ENCODE measurements at regions not wholly inside any gene's neighbourhood (a gene's known extent, or its start where the extent isn't known, plus 50 kb on each side); places are given as distances from the start of the nearest gene placed in this dataset.

GRCh38 chr2:37829202-37829601, 95.9 kb upstream of the RMDN2 start:
- no peak overlapping the region for H3K27ac Mint-ChIP-seq
- H3K36me3 Mint-ChIP-seq = no peaks in the 10 kb centered on the region
- H3K9me3 Mint-ChIP-seq = no peaks in the 10 kb centered on the region
- no peak for ATAC-seq
- no peak overlapping the region for H3K4me3 Mint-ChIP-seq
- H3K4me1 Mint-ChIP-seq = peaks cover 6% of the 10 kb centered on the region
- H3K27me3 Mint-ChIP-seq = no peaks in the 10 kb centered on the region

GRCh38 chr2:37829616-37830395, 95.3 kb upstream of the RMDN2 start:
- peak; percentile 18 for ATAC-seq
- Mint-ChIP-seq H3K27me3 (no peaks in the 10 kb centered on the region), H3K4me3 (no peak overlapping the region), H3K36me3 (no peaks in the 10 kb centered on the region), H3K9me3 (no peaks in the 10 kb centered on the region), H3K4me1 (peaks cover 6% of the 10 kb centered on the region), H3K27ac (no peak overlapping the region)

GRCh38 chr2:37830636-37831035, 94.5 kb upstream of the RMDN2 start:
- Mint-ChIP-seq H3K27me3 (no peaks in the 10 kb centered on the region), H3K4me1 (peaks cover 6% of the 10 kb centered on the region), H3K9me3 (no peaks in the 10 kb centered on the region), H3K27ac (no peak overlapping the region), H3K36me3 (no peaks in the 10 kb centered on the region), H3K4me3 (no peak overlapping the region)
- no peak for ATAC-seq

GRCh38 chr2:37831081-37831780, 93.9 kb upstream of the RMDN2 start:
- H3K4me1 Mint-ChIP-seq = peaks cover 6% of the 10 kb centered on the region
- no peak overlapping the region for H3K4me3 Mint-ChIP-seq
- H3K27me3 Mint-ChIP-seq = no peaks in the 10 kb centered on the region
- H3K9me3 Mint-ChIP-seq = no peaks in the 10 kb centered on the region
- no peaks in the 10 kb centered on the region for H3K36me3 Mint-ChIP-seq
- no peak for ATAC-seq
- no peak overlapping the region for H3K27ac Mint-ChIP-seq

GRCh38 chr2:37832590-37833197, 92.4 kb upstream of the RMDN2 start:
- peaks cover 6% of the 10 kb centered on the region for H3K4me1 Mint-ChIP-seq
- H3K9me3 Mint-ChIP-seq = no peaks in the 10 kb centered on the region
- no peaks in the 10 kb centered on the region for H3K27me3 Mint-ChIP-seq
- H3K27ac Mint-ChIP-seq = no peak overlapping the region
- no peaks in the 10 kb centered on the region for H3K36me3 Mint-ChIP-seq
- peak; percentile 85 for ATAC-seq
- no peak overlapping the region for H3K4me3 Mint-ChIP-seq

GRCh38 chr2:37833423-37833822, 91.7 kb upstream of the RMDN2 start:
- Mint-ChIP-seq H3K4me1 (peaks cover 6% of the 10 kb centered on the region), H3K36me3 (no peaks in the 10 kb centered on the region), H3K27me3 (no peaks in the 10 kb centered on the region), H3K27ac (no peak overlapping the region), H3K9me3 (no peaks in the 10 kb centered on the region), H3K4me3 (no peak overlapping the region)
- no peak for ATAC-seq

DNA sequence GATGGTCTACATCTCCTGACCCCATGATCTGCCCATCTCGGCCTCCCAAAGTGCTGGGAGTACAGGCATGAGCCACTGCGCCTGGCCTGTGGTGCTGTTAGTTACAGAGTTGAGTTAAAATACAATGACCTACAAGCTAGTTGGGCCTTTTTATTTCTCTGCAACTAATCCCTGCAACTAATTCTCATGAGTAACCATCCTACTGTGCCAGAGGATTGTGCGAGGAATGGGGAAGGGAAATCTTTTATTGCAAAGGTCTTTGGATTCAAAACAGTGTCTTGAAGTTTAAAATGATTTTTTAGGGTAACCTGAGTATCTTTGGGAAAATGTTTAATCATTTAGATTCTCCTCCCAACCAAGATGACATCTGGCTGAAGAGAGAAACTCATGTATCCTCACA, 88.8 kb upstream of the RMDN2 start:
- no peak for ATAC-seq
- Mint-ChIP-seq H3K27ac (no peak overlapping the region), H3K4me3 (no peak overlapping the region), H3K27me3 (no peaks in the 10 kb centered on the region), H3K4me1 (peaks cover 6% of the 10 kb centered on the region), H3K36me3 (no peaks in the 10 kb centered on the region), H3K9me3 (no peaks in the 10 kb centered on the region)

- Mint-ChIP-seq H3K9me3 (no peaks in the 10 kb centered on the region), H3K36me3 (no peaks in the 10 kb centered on the region), H3K27ac (no peak overlapping the region), H3K27me3 (no peaks in the 10 kb centered on the region), H3K4me1 (peaks cover 6% of the 10 kb centered on the region), H3K4me3 (no peak overlapping the region)
- ATAC-seq = no peak
Measured at GRCh38 chr2:37836711-37837110, 88.4 kb upstream of the RMDN2 start.

GRCh38 chr2:37837628-37838328, 87.3 kb upstream of the RMDN2 start:
- H3K4me1 Mint-ChIP-seq = peaks cover under 1% of the 10 kb centered on the region
- no peak for ATAC-seq
- H3K27ac Mint-ChIP-seq = no peak overlapping the region
- no peaks in the 10 kb centered on the region for H3K36me3 Mint-ChIP-seq
- no peaks in the 10 kb centered on the region for H3K9me3 Mint-ChIP-seq
- H3K4me3 Mint-ChIP-seq = no peak overlapping the region
- no peaks in the 10 kb centered on the region for H3K27me3 Mint-ChIP-seq

DNA sequence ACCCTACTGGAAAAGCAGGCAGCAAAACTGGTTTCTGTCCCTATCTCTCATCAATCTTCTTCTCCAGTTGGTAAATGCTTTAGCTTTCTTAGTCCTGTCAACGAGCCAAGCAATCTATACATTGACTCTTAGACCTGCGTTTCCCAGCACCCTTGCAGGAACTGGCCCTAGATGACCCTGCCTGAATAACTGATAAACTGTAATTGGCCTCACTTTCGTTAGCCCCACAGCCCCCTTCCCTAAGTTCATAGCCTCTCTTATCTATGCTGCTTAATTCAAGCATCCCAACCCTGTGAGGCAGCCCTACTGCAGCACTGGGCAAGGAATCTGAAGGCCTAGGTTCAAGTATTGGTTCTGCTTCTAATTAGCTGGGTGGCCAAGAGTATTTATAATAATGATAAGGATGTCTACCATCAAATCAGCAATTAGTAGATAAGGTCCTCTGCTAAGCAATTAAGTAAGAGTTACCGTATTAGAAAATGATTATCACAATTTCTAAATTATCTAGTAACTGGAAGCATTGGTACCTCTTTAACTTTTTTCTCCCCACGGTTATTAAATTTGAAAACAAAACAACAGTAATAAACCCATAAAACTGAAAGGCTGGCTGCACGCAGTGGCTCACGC, 86.4 kb upstream of the RMDN2 start:
- Mint-ChIP-seq H3K4me3 (no peak overlapping the region), H3K4me1 (no peaks in the 10 kb centered on the region), H3K27ac (no peak overlapping the region), H3K9me3 (no peaks in the 10 kb centered on the region), H3K27me3 (no peaks in the 10 kb centered on the region), H3K36me3 (no peaks in the 10 kb centered on the region)
- no peak for ATAC-seq

DNA sequence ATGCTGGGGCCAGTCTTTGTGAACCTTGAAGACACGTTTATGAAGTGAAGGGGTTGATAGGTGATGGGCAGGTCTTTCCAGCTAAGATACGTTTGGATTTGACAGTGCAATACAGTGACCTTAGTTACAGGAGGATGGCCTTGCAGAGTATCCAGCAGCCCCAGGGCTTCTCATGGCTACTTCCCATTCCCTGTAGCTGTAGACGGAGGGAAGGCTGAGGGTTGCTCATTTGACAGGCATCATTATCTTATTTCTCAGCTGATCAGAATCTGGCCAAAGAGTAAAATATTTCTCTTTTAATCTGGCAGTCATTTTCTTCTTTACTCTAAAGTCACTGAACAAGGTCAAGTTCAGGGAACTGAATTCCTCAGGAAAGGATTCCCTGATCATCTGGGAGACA, 85.1 kb upstream of the RMDN2 start:
- H3K27me3 Mint-ChIP-seq = peaks cover 4% of the 10 kb centered on the region
- no peaks in the 10 kb centered on the region for H3K9me3 Mint-ChIP-seq
- H3K36me3 Mint-ChIP-seq = no peaks in the 10 kb centered on the region
- no peaks in the 10 kb centered on the region for H3K4me1 Mint-ChIP-seq
- no peak for ATAC-seq
- H3K27ac Mint-ChIP-seq = no peak overlapping the region
- no peak overlapping the region for H3K4me3 Mint-ChIP-seq

- no peaks in the 10 kb centered on the region for H3K4me1 Mint-ChIP-seq
- H3K9me3 Mint-ChIP-seq = no peaks in the 10 kb centered on the region
- ATAC-seq = no peak
- H3K27me3 Mint-ChIP-seq = peaks cover 8% of the 10 kb centered on the region
- no peaks in the 10 kb centered on the region for H3K36me3 Mint-ChIP-seq
- no peak overlapping the region for H3K27ac Mint-ChIP-seq
- H3K4me3 Mint-ChIP-seq = no peak overlapping the region
Measured at GRCh38 chr2:37842732-37843440, 82.2 kb upstream of the RMDN2 start.

DNA sequence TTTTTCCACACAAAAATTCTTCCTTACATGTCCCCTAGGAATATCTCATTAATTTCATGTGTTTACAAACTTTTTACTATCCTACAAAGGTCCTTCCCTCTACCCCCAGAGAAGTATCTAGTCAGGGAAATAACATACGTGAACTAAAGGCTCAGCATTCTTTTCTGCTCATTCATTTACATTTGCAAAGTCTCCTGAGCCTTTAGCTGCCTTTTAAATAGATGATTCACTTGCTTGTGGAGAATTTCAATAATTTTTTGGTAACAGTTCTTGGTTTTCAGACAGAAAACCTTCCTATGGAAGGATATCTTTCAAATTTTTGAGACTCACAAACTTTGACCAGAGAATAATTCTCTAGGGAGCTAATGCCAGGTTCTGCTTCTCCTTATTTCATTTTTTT, 81.5 kb upstream of the RMDN2 start:
- H3K9me3 Mint-ChIP-seq = no peaks in the 10 kb centered on the region
- no peak overlapping the region for H3K4me3 Mint-ChIP-seq
- no peaks in the 10 kb centered on the region for H3K36me3 Mint-ChIP-seq
- peaks cover 8% of the 10 kb centered on the region for H3K27me3 Mint-ChIP-seq
- no peak for ATAC-seq
- H3K4me1 Mint-ChIP-seq = no peaks in the 10 kb centered on the region
- no peak overlapping the region for H3K27ac Mint-ChIP-seq

DNA sequence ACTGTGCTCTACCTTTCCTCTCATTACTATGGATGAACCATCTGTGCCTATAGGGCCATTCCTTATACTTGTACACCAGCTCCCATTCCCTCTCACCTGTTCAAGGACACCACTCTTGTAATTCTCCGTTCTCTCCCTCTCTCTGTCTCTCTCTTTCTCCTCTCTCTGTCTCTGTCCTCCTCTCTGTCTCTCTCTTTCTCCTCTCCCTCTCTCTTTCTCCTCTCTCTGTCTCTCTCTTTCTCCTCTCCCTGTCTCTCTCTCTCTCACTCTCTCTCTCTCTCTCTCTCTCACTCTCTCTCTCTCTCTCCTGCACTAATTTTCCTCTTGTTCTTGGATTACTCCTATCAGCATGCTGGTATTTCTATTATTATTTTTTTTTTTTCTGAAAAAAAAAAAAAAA, 78.9 kb upstream of the RMDN2 start:
- ATAC-seq = no peak
- H3K4me3 Mint-ChIP-seq = no peak overlapping the region

More for the DNA sequence above, 78.9 kb upstream of the RMDN2 start:
- H3K9me3 Mint-ChIP-seq = no peaks in the 10 kb centered on the region
- H3K27ac Mint-ChIP-seq = no peak overlapping the region
- H3K36me3 Mint-ChIP-seq = no peaks in the 10 kb centered on the region
- peaks cover 1% of the 10 kb centered on the region for H3K4me1 Mint-ChIP-seq
- peaks cover 8% of the 10 kb centered on the region for H3K27me3 Mint-ChIP-seq

Data from stimulated activated memory B cell treated with anti-CD40 and anti-IgM and Interleukin-4, amounts not matched to agents 10 μg/mL and 1 μg/mL and 100 μg/mL, for 72 hours (primary cell).